ENCODE measurements at regions not wholly inside any gene's neighbourhood (a gene's known extent, or its start where the extent isn't known, plus 50 kb on each side); places are given as distances from the start of the nearest gene placed in this dataset.

GRCh38 chr22:48267681-48268080 is 1505.2 kb downstream of the TBC1D22A start:
- DNase-seq (ENCODE audit: low read depth, low spot score) = no peak

- no peak for DNase-seq (ENCODE audit: low read depth, low spot score)
Measured at GRCh38 chr22:48265000-48265625, 1502.7 kb downstream of the TBC1D22A start.

GRCh38 chr22:48264586-48264985 is 1502.1 kb downstream of the TBC1D22A start:
- DNase-seq (ENCODE audit: low read depth, low spot score) = no peak

GRCh38 chr22:48263791-48264351 is 1501.4 kb downstream of the TBC1D22A start:
- no peak for DNase-seq (ENCODE audit: low read depth, low spot score)

GRCh38 chr22:48263431-48263765 is 1500.9 kb downstream of the TBC1D22A start:
- DNase-seq (ENCODE audit: low read depth, low spot score) = no peak

- DNase-seq (ENCODE audit: low read depth, low spot score) = no peak
Measured at GRCh38 chr22:48262596-48263430, 1500.4 kb downstream of the TBC1D22A start.

- no peak for DNase-seq (ENCODE audit: low read depth, low spot score)
Measured at GRCh38 chr22:48261706-48262105, 1499.3 kb downstream of the TBC1D22A start.

GRCh38 chr22:48261048-48261621 is 1498.7 kb downstream of the TBC1D22A start:
- DNase-seq (ENCODE audit: low read depth, low spot score) = no peak

- DNase-seq (ENCODE audit: low read depth, low spot score) = no peak
Measured at GRCh38 chr22:48259991-48260670, 1497.7 kb downstream of the TBC1D22A start.

GRCh38 chr22:48258811-48259210 is 1496.4 kb downstream of the TBC1D22A start:
- DNase-seq (ENCODE audit: low read depth, low spot score) = no peak

GRCh38 chr22:48258064-48258701 is 1495.7 kb downstream of the TBC1D22A start:
- no peak for DNase-seq (ENCODE audit: low read depth, low spot score)

GRCh38 chr22:48257685-48258055 is 1495.2 kb downstream of the TBC1D22A start:
- no peak for DNase-seq (ENCODE audit: low read depth, low spot score)

GRCh38 chr22:48256776-48257684 is 1494.6 kb downstream of the TBC1D22A start:
- no peak for DNase-seq (ENCODE audit: low read depth, low spot score)

- DNase-seq (ENCODE audit: low read depth, low spot score) = no peak
Measured at GRCh38 chr22:48256041-48256739, 1493.7 kb downstream of the TBC1D22A start.

GRCh38 chr22:48254311-48254873 is 1491.9 kb downstream of the TBC1D22A start:
- no peak for DNase-seq (ENCODE audit: low read depth, low spot score)

GRCh38 chr22:48253573-48253972 is 1491.1 kb downstream of the TBC1D22A start:
- DNase-seq (ENCODE audit: low read depth, low spot score) = no peak

- no peak for DNase-seq (ENCODE audit: low read depth, low spot score)
Measured at GRCh38 chr22:48253136-48253535, 1490.7 kb downstream of the TBC1D22A start.

GRCh38 chr22:48251629-48252028 is 1489.2 kb downstream of the TBC1D22A start:
- DNase-seq (ENCODE audit: low read depth, low spot score) = no peak

- DNase-seq (ENCODE audit: low read depth, low spot score) = no peak
Measured at GRCh38 chr22:48250937-48251530, 1488.6 kb downstream of the TBC1D22A start.
